Astrocyte (in vitro differentiated cells and primary cell): ENCODE measurements at regions not wholly inside any gene's neighbourhood (a gene's known extent, or its start where the extent isn't known, plus 50 kb on each side); places are given as distances from the start of the nearest gene placed in this dataset.

Experiments
- DNase-seq: peaks from one replicate; pipeline ENCODE4 v3.0.0-alpha.2; 2010; ENCODE audit warnings: low read depth
- FAIRE-seq: peaks from 2 replicates; lab custom pipeline; 2011; peaks lifted over from hg19 to GRCh38; lab: Jason Lieb, UNC
- H2AFZ ChIP-seq: 2 replicates; pipeline ENCODE4 v1.6.0; 2012; ENCODE audit warnings: low read depth, low read length, inconsistent platforms
- H3K27ac ChIP-seq: 2 replicates; pipeline ENCODE4 v1.5.1; 2011; ENCODE audit warnings: low read depth, low read length, inconsistent platforms
- H3K27me3 ChIP-seq: 2 replicates; pipeline ENCODE4 v1.6.0; 2011; ENCODE audit warnings: low read length, inconsistent platforms; ENCODE audit not compliant: insufficient read depth
- H3K36me3 ChIP-seq: 2 replicates; pipeline ENCODE4 v1.5.1; 2011; ENCODE audit warnings: low read length, inconsistent platforms; ENCODE audit not compliant: insufficient read depth
- H3K4me1 ChIP-seq: 2 replicates; pipeline ENCODE4 v1.5.1; 2011; ENCODE audit warnings: low read length, inconsistent platforms; ENCODE audit not compliant: insufficient read depth
- H3K4me2 ChIP-seq: 2 replicates; pipeline ENCODE4 v1.6.0; 2012; ENCODE audit warnings: low read length, inconsistent platforms
- H3K4me3 ChIP-seq: 2 replicates; pipeline ENCODE4 v1.5.1; 2011; ENCODE audit warnings: low read depth, mild to moderate bottlenecking, low read length, inconsistent platforms; ENCODE audit not compliant: insufficient read depth
- H3K79me2 ChIP-seq: 2 replicates; pipeline ENCODE4 v1.6.0; 2012; ENCODE audit warnings: mild to moderate bottlenecking, low read length, inconsistent platforms; ENCODE audit not compliant: insufficient read depth
- H3K9ac ChIP-seq: 2 replicates; pipeline ENCODE4 v1.6.0; 2012; ENCODE audit warnings: mild to moderate bottlenecking, low read length, inconsistent platforms
- H3K9me3 ChIP-seq: 2 replicates; pipeline ENCODE4 v1.5.1; 2012; ENCODE audit warnings: low read depth, mild to moderate bottlenecking, low read length, inconsistent platforms; ENCODE audit not compliant: insufficient read depth
- H4K20me1 ChIP-seq: 2 replicates; pipeline ENCODE4 v1.6.0; 2012; ENCODE audit warnings: low read length, inconsistent platforms; ENCODE audit not compliant: insufficient read depth
- H3K27ac Mint-ChIP-seq: one replicate; pipeline ENCODE4 v1.8.0; 2021; ENCODE audit warnings: mild to moderate bottlenecking, mixed read lengths; ENCODE audit not compliant: unreplicated experiment
- H3K27me3 Mint-ChIP-seq: one replicate; pipeline ENCODE4 v1.8.0; 2021; ENCODE audit warnings: low read depth, mixed read lengths; ENCODE audit not compliant: unreplicated experiment
- H3K36me3 Mint-ChIP-seq: one replicate; pipeline ENCODE4 v1.8.0; 2021; ENCODE audit warnings: low read depth, mixed read lengths; ENCODE audit not compliant: unreplicated experiment
- H3K4me1 Mint-ChIP-seq: one replicate; pipeline ENCODE4 v1.8.0; 2021; ENCODE audit warnings: low read depth, mixed read lengths; ENCODE audit not compliant: unreplicated experiment
- H3K4me3 Mint-ChIP-seq: one replicate; pipeline ENCODE4 v1.8.0; 2021; ENCODE audit warnings: mild to moderate bottlenecking, moderate library complexity, mixed read lengths; ENCODE audit not compliant: unreplicated experiment
- H3K9me3 Mint-ChIP-seq: one replicate; pipeline ENCODE4 v1.8.0; 2021; ENCODE audit warnings: mild to moderate bottlenecking, mixed read lengths; ENCODE audit not compliant: unreplicated experiment
- EZH2 ChIP-seq: IDR thresholded peaks from 2 replicates; pipeline ENCODE4 v1.6.1; 2012; ENCODE audit warnings: mild to moderate bottlenecking, low read length, inconsistent platforms; ENCODE audit not compliant: insufficient read depth
- TF ChIP-seq, protein P1 (sequence below): IDR thresholded peaks from 2 replicates; pipeline ENCODE4 v1.5.1; 2011; ENCODE audit warnings: low read depth, mild to moderate bottlenecking, inconsistent platforms, low read length, moderate library complexity; ENCODE audit not compliant: insufficient read depth

DNA sequence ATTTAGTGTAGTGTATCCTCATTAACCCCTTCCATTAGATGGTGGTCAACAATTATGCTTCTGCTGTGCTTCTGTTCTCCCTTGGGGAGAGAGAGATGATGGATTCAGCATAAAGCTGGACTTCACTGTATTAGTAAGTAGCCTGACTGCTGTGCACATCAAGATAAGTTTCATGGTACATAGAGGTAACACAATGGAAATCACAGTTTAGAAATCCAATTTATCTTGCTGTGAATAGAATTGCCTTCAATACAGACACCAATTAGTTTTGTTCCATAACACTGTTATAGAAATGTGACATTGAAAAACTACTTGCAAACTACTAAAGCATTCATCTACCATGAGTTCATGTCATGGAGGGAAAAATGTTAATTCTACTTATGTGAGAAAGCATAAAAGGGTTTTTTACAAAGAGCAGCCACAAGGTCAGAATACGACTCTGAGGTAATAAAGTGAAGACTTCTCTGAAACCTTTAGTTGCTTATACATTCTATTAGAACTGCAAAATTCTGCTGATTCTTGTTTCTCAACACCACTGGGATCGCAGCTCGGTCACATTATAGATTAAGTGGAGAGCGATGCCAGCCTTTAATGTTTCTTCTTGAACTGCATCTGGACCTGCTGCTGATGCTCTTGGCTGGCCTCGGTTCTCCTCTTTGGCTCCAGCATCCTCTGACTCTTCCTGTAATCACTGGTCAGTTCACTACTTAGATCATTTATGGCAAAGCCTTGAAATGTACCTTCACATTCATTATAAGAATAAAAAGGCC is 190.8 kb downstream of the ATP23 start:
- no peaks in the 10 kb centered on the region for H3K4me1 Mint-ChIP-seq
- no peaks in the 10 kb centered on the region for H3K9me3 ChIP-seq
- H3K4me1 ChIP-seq, result no peaks in the 10 kb centered on the region
- no peaks in the 10 kb centered on the region for H3K27me3 ChIP-seq
- H3K27ac Mint-ChIP-seq, result no peak overlapping the region
- H3K79me2 ChIP-seq, result no peaks in the 10 kb centered on the region
- no peaks in the 10 kb centered on the region for H3K36me3 ChIP-seq
- H3K9ac ChIP-seq, result no peak overlapping the region
- no peak overlapping the region for H3K27ac ChIP-seq
- TF ChIP-seq, protein P1, sequence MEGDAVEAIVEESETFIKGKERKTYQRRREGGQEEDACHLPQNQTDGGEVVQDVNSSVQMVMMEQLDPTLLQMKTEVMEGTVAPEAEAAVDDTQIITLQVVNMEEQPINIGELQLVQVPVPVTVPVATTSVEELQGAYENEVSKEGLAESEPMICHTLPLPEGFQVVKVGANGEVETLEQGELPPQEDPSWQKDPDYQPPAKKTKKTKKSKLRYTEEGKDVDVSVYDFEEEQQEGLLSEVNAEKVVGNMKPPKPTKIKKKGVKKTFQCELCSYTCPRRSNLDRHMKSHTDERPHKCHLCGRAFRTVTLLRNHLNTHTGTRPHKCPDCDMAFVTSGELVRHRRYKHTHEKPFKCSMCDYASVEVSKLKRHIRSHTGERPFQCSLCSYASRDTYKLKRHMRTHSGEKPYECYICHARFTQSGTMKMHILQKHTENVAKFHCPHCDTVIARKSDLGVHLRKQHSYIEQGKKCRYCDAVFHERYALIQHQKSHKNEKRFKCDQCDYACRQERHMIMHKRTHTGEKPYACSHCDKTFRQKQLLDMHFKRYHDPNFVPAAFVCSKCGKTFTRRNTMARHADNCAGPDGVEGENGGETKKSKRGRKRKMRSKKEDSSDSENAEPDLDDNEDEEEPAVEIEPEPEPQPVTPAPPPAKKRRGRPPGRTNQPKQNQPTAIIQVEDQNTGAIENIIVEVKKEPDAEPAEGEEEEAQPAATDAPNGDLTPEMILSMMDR, result no peak
- no peak for TF ChIP-seq EZH2
- FAIRE-seq, result no peak
- peaks cover 2% of the 10 kb centered on the region for H3K9me3 Mint-ChIP-seq
- H4K20me1 ChIP-seq, result no peaks in the 10 kb centered on the region
- no peak overlapping the region for H3K4me3 ChIP-seq
- H3K4me2 ChIP-seq, result no peak overlapping the region
- no peaks in the 10 kb centered on the region for H3K36me3 Mint-ChIP-seq
- H3K27me3 Mint-ChIP-seq, result no peaks in the 10 kb centered on the region
- H3K4me3 Mint-ChIP-seq, result no peak overlapping the region
- no peak overlapping the region for H2AFZ ChIP-seq
- DNase-seq, result no peak

- no peak overlapping the region for H3K9ac ChIP-seq
- H3K4me3 Mint-ChIP-seq, result no peak overlapping the region
- H3K4me3 ChIP-seq, result no peak overlapping the region
- no peaks in the 10 kb centered on the region for H4K20me1 ChIP-seq
- TF ChIP-seq, protein P1, result no peak
- no peak for TF ChIP-seq EZH2
- no peaks in the 10 kb centered on the region for H3K27me3 ChIP-seq
- H3K36me3 ChIP-seq, result no peaks in the 10 kb centered on the region
- H2AFZ ChIP-seq, result no peak overlapping the region
- H3K4me2 ChIP-seq, result no peak overlapping the region
- H3K36me3 Mint-ChIP-seq, result no peaks in the 10 kb centered on the region
- no peak for DNase-seq
- no peaks in the 10 kb centered on the region for H3K9me3 ChIP-seq
- no peaks in the 10 kb centered on the region for H3K4me1 ChIP-seq
- no peaks in the 10 kb centered on the region for H3K79me2 ChIP-seq
- no peaks in the 10 kb centered on the region for H3K9me3 Mint-ChIP-seq
- H3K27me3 Mint-ChIP-seq, result peaks cover 3% of the 10 kb centered on the region
- H3K27ac ChIP-seq, result no peak overlapping the region
- no peak overlapping the region for H3K27ac Mint-ChIP-seq
- FAIRE-seq, result no peak
- no peaks in the 10 kb centered on the region for H3K4me1 Mint-ChIP-seq
These were observed 197.1 kb downstream of the ATP23 start for GRCh38 chr12:58138424-58138823.

DNA sequence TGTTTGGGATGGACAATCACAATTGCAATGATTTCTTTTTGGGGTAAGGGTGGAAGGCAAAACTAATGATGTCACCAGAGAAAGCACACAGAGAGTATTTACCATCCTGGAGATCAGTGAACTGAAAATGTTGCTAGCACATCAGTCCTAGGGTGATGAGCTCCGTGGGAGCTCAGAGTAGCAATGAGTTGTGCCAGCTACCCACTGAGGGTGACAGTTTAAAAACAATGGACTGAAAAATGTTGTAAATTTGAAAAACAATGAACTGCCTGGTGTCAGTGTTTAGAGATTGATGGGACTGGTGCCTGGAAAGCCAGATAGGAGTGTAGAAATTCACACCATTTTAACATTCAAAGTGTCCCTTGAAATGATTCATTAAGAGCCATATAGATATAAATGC is 198.5 kb downstream of the ATP23 start:
- H3K4me1 Mint-ChIP-seq, result no peaks in the 10 kb centered on the region
- Histone ChIP-seq H3K4me1 (no peaks in the 10 kb centered on the region), H3K27ac (no peak overlapping the region), H3K79me2 (no peaks in the 10 kb centered on the region), H2AFZ (no peak overlapping the region), H3K36me3 (no peaks in the 10 kb centered on the region), H3K9me3 (no peaks in the 10 kb centered on the region), H4K20me1 (no peaks in the 10 kb centered on the region), H3K4me2 (no peak overlapping the region), H3K27me3 (no peaks in the 10 kb centered on the region), H3K9ac (no peak overlapping the region), H3K4me3 (no peak overlapping the region)
- no peak for DNase-seq
- H3K36me3 Mint-ChIP-seq, result no peaks in the 10 kb centered on the region
- FAIRE-seq, result no peak
- TF ChIP-seq, protein P1, result no peak
- no peak for TF ChIP-seq EZH2
- H3K27me3 Mint-ChIP-seq, result peaks cover 3% of the 10 kb centered on the region
- no peak overlapping the region for H3K4me3 Mint-ChIP-seq
- H3K9me3 Mint-ChIP-seq, result peaks cover 3% of the 10 kb centered on the region
- H3K27ac Mint-ChIP-seq, result no peak overlapping the region
